ENCODE measurements at regions not wholly inside any gene's neighbourhood (a gene's known extent, or its start where the extent isn't known, plus 50 kb on each side); places are given as distances from the start of the nearest gene placed in this dataset.

DNA sequence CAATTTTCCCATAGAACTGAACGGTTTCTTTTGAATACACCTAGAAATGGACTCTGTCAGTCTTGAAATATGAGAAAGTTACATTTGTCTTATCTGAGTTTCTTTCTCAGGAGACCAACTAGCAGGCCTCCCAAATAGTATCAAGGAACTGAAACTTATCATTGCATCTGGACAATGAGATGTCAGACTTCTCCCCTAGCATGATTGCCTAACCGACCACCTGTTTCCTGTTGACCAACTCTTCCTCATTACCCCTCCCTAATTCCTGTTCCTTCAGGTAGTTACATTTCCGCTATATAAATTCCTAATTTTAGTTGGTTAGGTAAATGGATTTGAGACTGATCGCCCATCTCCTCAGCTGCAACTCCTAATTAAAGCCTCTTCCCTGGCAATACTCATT, 1587.3 kb downstream of the NCAM2 start:
- Histone ChIP-seq H3K4me3 (no peak overlapping the region), H3K9me3 (no peaks in the 10 kb centered on the region), H3K27ac (no peak overlapping the region), H3K27me3 (no peaks in the 10 kb centered on the region), H3K9ac (ENCODE audit: low read depth in 2 of 2, low read length in 2 of 2) (no peak overlapping the region), H3K4me1 (no peaks in the 10 kb centered on the region), H3K36me3 (no peaks in the 10 kb centered on the region)
- no peak for DNase-seq
- intact Hi-C loops (cut with DNase I), result no loop called here
- TF ChIP-seq, protein P1, sequence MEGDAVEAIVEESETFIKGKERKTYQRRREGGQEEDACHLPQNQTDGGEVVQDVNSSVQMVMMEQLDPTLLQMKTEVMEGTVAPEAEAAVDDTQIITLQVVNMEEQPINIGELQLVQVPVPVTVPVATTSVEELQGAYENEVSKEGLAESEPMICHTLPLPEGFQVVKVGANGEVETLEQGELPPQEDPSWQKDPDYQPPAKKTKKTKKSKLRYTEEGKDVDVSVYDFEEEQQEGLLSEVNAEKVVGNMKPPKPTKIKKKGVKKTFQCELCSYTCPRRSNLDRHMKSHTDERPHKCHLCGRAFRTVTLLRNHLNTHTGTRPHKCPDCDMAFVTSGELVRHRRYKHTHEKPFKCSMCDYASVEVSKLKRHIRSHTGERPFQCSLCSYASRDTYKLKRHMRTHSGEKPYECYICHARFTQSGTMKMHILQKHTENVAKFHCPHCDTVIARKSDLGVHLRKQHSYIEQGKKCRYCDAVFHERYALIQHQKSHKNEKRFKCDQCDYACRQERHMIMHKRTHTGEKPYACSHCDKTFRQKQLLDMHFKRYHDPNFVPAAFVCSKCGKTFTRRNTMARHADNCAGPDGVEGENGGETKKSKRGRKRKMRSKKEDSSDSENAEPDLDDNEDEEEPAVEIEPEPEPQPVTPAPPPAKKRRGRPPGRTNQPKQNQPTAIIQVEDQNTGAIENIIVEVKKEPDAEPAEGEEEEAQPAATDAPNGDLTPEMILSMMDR (IDR thresholded peaks at IDR 0.05), result no peak

GRCh38 chr21:22597660-22598255, 1599.5 kb downstream of the NCAM2 start:
- intact Hi-C loops (cut with DNase I), result no loop called here
- H3K4me1 ChIP-seq, result no peaks in the 10 kb centered on the region
- H3K27me3 ChIP-seq, result no peaks in the 10 kb centered on the region
- H3K4me3 ChIP-seq, result no peak overlapping the region
- no peak for DNase-seq
- H3K9ac ChIP-seq (ENCODE audit: low read depth in 2 of 2, low read length in 2 of 2), result no peak overlapping the region
- no peaks in the 10 kb centered on the region for H3K9me3 ChIP-seq
- no peaks in the 10 kb centered on the region for H3K36me3 ChIP-seq
- TF ChIP-seq, protein P1 (IDR thresholded peaks at IDR 0.05), result no peak
- no peak overlapping the region for H3K27ac ChIP-seq

DNA sequence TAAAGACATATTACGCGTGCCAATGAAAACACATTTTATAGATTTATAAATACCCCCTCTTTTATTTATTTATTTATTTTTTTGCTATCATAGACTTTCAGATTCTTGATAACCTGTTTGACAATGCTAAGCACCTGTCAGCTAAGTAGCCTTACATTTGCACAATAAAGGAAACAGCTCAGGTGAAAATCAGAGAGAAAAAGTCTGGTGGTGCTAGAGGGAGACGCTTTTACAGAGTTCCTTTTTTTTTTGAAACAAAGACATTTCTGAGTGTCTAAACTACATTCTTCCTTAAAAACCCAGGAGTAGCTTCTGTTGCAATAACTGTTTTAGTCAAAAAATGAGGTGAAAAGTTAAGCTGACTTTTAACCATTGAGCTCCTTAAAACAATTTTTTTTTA, 1611.6 kb downstream of the NCAM2 start:
- Histone ChIP-seq H3K4me3 (no peak overlapping the region), H3K27me3 (no peaks in the 10 kb centered on the region), H3K36me3 (no peaks in the 10 kb centered on the region), H3K9me3 (no peaks in the 10 kb centered on the region), H3K4me1 (no peaks in the 10 kb centered on the region), H3K27ac (no peak overlapping the region), H3K9ac (ENCODE audit: low read depth in 2 of 2, low read length in 2 of 2) (no peak overlapping the region)
- TF ChIP-seq, protein P1 (IDR thresholded peaks at IDR 0.05), result no peak
- intact Hi-C loops (cut with DNase I), result no loop called here
- DNase-seq, result no peak

- H3K27me3 ChIP-seq, result no peaks in the 10 kb centered on the region
- H3K9ac ChIP-seq (ENCODE audit: low read depth in 2 of 2, low read length in 2 of 2), result no peak overlapping the region
- no peaks in the 10 kb centered on the region for H3K36me3 ChIP-seq
- DNase-seq, result no peak
- intact Hi-C loops (cut with DNase I), result no loop called here
- no peak overlapping the region for H3K27ac ChIP-seq
- H3K4me3 ChIP-seq, result no peak overlapping the region
- no peaks in the 10 kb centered on the region for H3K4me1 ChIP-seq
- TF ChIP-seq, protein P1 (IDR thresholded peaks at IDR 0.05), result no peak
- H3K9me3 ChIP-seq, result no peaks in the 10 kb centered on the region
These were observed 1629.7 kb downstream of the NCAM2 start for GRCh38 chr21:22627911-22628310.

DNA sequence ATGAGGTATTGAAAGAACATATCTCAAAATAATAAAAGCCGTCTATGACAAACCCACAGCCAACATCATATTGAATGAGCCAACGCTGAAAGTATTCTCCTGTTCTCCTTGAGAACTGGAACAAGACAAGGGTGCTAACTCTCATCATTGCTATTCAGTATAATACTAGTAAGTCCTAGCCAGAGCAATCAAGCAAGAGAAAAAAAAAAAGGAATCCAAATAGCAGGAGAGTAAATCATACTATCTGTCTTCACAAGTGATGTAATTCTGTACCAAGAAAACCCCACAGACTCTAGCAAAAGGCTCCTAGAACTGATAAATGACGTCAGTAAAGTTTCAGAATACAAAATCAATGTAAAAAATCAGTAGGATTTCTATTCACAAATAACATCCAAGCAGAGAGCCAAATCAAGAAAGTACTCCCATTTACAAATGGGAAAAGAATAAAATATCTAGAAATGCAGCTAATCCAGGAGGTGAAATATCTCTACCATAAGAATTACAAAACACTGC, 1632.8 kb downstream of the NCAM2 start:
- no peak overlapping the region for H3K9ac ChIP-seq (ENCODE audit: low read depth in 2 of 2, low read length in 2 of 2)
- H3K9me3 ChIP-seq, result no peaks in the 10 kb centered on the region
- intact Hi-C loops (cut with DNase I), result no loop called here
- TF ChIP-seq, protein P1 (IDR thresholded peaks at IDR 0.05), result no peak
- no peak overlapping the region for H3K27ac ChIP-seq
- no peaks in the 10 kb centered on the region for H3K27me3 ChIP-seq
- no peaks in the 10 kb centered on the region for H3K36me3 ChIP-seq
- no peaks in the 10 kb centered on the region for H3K4me1 ChIP-seq
- no peak for DNase-seq
- H3K4me3 ChIP-seq, result no peak overlapping the region
